GM12864 (cell line): ENCODE measurements at regions not wholly inside any gene's neighbourhood (a gene's known extent, or its start where the extent isn't known, plus 50 kb on each side); places are given as distances from the start of the nearest gene placed in this dataset.

ENCODE experiments used
- DNase-seq: peaks from one replicate; pipeline ENCODE4 v3.0.0-alpha.2; 2011; ENCODE audit warnings: low read depth
- H3K4me3 ChIP-seq: 2 replicates; pipeline ENCODE4 v1.5.1; 2011; ENCODE audit warnings: mild to moderate bottlenecking, low read depth, low read length, control low read depth
- TF ChIP-seq, protein P1 (sequence below): IDR thresholded peaks from 2 replicates; pipeline ENCODE4 v1.5.1; 2011; ENCODE audit warnings: low read depth, mild to moderate bottlenecking, moderate library complexity, low read length, control low read depth, inconsistent platforms; ENCODE audit errors: missing control alignments

DNA sequence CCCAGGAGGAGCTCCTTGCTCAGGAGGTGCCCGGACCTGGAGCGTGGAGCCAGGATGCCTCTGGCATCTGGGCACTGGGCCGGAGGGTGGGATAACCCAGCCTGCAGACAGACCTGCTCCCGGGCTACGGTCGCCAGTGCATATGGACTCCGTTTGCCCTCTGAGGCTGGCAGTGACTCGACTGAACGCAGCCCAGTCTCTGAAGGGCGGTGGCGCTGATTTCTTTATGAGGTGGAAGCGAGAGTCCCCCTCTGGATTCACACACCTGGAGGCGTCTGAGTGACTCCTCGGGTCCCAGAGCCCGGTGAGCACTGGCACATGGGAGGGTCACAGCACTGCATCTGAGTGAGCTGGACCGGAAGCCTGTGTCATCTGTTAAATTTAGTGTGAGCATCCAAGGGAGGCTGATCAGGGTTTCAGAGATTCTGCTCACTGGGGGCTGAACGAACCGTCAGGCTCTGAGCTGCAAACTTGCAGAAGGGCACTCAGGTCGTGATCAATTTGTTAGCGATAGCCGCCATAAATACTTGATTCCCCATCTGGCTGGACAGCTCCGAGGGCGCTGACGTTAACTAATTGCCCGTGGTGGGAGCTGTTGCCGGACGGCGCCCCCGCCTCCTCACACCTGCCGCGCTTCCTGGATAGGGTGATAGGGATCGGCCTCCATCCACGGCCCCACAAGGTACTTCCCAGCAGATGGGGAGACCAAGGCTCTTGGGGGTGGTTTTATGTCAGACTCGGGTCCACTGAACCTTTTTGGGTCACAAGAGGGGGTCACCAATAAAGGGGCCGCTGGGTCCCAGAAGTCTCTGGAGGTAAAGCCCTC, 60.7 kb upstream of the TTC34 start:
- DNase-seq, result no peak
- TF ChIP-seq, protein P1, sequence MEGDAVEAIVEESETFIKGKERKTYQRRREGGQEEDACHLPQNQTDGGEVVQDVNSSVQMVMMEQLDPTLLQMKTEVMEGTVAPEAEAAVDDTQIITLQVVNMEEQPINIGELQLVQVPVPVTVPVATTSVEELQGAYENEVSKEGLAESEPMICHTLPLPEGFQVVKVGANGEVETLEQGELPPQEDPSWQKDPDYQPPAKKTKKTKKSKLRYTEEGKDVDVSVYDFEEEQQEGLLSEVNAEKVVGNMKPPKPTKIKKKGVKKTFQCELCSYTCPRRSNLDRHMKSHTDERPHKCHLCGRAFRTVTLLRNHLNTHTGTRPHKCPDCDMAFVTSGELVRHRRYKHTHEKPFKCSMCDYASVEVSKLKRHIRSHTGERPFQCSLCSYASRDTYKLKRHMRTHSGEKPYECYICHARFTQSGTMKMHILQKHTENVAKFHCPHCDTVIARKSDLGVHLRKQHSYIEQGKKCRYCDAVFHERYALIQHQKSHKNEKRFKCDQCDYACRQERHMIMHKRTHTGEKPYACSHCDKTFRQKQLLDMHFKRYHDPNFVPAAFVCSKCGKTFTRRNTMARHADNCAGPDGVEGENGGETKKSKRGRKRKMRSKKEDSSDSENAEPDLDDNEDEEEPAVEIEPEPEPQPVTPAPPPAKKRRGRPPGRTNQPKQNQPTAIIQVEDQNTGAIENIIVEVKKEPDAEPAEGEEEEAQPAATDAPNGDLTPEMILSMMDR, result no peak
- H3K4me3 ChIP-seq, result no peak overlapping the region

DNA sequence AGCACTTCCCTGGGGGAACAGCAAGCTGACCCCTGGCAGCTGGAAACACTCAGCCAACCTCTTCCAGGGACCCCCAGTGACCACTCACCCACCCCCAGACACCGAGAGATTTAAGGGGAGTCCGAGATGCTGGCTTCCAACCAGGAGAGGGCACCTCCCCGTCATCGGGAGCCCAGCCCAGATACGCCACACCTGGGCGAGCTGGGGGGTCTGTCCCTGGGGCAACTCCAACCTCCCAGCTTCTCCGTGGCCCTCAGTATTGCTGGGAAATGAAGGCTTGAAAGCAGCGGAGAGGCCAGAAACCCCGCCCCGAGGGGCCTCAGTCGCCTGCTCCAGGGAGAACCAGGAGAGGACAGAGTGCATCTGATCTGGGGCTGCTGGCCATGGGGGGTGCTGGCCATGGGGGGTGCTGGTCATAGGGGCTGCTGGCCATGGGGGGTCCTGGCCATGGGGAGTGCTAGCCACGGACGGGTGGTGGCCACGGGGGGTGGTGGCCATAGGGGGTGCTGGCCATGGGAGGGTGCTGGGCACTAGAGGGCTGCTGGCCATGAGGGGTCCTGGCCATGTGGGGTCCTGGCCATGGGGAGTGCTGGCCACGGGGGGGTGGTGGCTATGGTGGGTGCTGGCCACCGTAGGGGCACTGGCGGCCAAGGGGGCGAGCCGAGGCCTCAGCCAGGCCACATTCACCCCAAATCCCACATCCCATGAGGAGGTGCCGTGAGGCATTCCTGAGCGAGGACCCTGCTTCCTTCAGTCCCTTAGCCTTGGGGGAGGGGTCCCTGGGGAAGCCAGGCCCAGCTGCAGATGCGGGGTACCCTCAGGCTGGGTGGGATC, 61.5 kb upstream of the TTC34 start:
- no peak overlapping the region for H3K4me3 ChIP-seq

DNA sequence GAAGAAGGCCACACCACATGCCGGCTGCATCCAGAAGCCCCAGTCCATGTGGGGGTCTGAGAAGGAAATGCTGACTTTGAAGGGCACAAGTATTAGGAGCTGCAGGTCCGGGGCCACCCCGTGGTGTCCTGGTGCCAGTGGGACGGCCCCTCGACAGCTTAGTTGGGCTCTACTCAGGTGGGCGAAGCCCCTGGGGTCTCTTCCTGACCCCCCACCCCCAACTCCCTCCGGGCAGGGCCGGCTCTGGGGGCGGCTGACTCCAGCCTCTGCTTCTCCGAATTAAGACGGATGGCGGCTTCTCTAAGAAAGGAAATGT, 62.1 kb upstream of the TTC34 start:
- no peak for DNase-seq
- H3K4me3 ChIP-seq, result no peak overlapping the region
- TF ChIP-seq, protein P1, result no peak

More for the DNA sequence above, 61.5 kb upstream of the TTC34 start:
- DNase-seq, result no peak
- TF ChIP-seq, protein P1, result no peak

DNA sequence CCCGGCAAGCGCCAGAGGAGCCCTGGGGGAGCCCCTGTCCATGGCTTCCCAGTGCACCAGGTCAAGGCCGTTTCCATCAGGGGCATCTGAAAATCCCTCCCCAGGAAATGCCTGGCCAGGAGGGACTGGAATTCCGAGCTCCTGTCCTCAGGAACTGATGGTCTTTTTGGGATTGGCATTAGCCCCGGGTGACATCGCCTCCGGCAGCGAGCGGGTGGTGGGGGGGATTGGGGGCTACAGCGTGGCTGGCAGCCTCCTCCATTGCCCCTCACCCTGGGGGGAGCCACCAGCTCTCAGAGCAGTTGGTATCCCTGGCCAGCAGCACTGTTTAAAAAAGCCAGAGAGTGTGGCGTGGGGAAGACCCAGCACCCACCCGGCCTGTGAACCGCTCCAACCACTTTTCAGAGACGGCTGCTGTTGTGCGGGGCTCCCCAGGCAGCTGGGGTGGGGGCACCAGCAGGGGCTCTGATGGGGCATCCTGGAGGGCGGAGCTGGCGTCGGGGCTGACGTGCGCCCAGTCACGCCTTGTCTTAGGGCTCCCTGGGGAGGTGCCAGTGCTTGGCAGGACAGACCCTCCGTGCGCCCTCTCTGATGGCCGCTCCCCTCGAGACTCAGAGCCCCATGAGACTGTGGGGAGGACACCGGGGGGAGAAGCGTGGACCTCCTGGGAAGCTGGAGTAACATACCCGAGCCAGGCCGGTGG, 62.9 kb upstream of the TTC34 start:
- no peak for DNase-seq
- no peak overlapping the region for H3K4me3 ChIP-seq
- TF ChIP-seq, protein P1, result no peak

DNA sequence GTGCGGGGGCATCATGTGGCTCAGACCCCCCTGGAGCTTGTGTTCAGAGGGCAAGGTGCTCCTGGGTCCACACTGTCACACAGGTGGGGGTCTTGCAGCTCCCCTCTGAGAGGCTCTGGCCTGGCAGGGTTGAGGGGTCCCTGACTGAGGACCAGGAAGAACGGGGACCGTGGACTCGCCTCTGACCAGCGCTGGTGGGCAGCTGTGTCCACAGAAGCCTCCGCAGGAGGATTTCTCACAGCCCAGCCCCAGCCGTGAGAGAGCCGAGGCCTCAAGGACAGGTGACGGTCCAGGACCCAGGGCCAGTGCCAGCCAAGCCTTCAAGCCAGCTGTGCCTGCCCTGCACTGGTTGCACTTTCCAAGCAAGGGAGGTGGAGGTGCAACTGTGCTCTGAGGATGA, 63.5 kb upstream of the TTC34 start:
- TF ChIP-seq, protein P1, result no peak
- no peak for DNase-seq
- no peak overlapping the region for H3K4me3 ChIP-seq

DNA sequence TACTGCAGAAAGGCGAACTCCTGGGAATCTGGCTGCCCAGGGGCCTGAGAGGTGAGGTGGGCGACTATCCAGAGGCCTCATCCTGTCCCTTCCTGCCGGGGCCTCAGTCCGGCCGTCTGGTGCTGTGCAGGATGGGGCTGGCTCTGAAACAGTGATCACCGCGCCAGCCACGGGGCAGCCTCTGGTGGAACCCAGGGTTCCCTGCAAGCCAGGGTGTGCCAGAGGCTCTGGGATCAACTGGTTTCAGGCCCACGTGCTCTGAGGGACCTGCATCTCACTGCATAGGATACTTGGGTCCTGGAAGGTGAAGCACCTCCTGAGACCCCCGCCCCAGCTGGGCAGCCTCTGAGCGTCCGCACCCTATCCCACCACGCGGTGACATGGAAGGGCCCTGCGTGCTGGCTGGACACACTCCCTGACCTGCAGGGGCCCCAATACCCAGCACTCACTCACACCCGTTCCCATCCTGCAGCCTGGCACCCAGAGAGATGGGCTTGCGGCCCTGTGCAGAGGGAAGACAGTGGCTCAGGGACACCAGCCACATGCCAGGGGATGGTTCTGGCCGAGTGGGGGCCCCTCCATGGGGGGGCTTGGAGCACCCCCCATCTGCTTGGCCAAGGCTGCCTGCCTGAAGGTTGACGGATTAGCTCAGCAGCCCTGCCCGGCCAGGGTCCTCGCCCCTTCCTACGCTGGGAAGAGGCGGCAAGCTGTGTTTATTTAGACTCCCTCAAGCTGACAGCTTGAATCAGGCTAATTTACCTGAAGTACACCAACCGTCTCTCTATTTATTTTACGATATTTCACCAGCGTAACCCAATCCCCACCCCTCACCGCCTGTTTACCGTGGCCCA, 64.3 kb upstream of the TTC34 start:
- TF ChIP-seq, protein P1, result no peak
- no peak for DNase-seq
- H3K4me3 ChIP-seq, result no peak overlapping the region
